ENCODE measurements at regions not wholly inside any gene's neighbourhood (a gene's known extent, or its start where the extent isn't known, plus 50 kb on each side); places are given as distances from the start of the nearest gene placed in this dataset.
A peak's percentile ranks its signal among the peaks of the same experiment; 100 is the strongest.
"Not testable (repeated sequence)": the region's sequence is repeated elsewhere in the genome, so short reads cannot be mapped to it uniquely, and the experiment has no call there.

DNA sequence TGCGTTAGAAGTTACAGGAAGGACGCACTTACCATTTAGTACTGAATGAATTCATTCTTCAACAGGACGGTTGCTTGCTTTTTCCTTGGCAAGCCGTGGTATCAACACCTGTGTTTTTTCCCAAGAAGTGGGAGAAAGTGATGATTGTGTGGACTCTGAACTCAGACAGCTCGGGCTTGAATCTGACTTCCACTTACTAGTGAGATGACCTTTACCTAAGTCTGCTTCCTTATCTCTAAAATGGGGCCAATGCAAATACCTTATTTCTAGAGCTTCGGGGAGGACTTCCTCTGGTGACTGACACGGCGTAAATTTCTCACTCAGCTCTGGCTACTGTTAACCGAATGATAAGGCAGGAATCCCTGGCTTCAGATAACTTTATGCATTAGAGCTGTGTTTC, 146.8 kb upstream of the RBPJ start:
- no peak for DNase-seq (ENCODE audit: low read depth, low spot score)

DNA sequence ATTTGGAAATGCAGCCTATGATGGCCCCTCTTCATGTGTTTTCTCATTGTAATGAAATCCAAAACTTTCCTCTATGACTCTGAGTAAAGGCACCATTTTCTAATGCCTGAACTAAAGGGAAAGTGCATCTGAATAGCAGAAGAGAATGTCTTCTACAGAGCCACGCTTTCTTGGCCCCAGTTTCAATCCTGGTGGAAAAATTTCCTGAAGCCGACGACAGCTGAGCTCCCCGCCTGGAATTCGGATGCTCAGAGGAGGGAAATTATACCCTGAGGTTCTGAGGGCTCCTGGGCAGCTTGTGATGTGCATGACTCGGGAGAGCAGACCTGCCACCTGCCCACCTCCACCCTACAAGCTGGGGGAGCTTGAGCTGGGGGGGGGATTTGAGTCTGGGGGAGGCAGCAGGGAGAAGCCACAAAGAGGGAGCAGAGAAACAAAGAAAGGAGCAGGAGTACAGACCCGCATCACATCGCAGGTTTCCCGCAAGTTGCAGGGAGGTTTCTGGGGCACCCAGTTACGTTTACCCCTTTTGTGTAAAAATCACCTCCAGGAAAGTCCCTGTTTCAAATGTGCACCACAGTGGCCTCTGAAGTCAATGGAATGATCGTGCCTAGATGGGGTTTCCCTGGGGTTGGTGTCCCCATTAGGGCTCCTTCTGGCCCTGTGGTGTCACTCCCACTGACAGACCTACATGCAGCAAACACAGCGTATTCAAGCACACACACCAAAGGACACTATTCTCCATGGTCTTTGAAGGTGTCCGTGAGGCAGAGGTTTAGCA, 145.6 kb upstream of the RBPJ start:
- no peak for DNase-seq (ENCODE audit: low read depth, low spot score)

DNA sequence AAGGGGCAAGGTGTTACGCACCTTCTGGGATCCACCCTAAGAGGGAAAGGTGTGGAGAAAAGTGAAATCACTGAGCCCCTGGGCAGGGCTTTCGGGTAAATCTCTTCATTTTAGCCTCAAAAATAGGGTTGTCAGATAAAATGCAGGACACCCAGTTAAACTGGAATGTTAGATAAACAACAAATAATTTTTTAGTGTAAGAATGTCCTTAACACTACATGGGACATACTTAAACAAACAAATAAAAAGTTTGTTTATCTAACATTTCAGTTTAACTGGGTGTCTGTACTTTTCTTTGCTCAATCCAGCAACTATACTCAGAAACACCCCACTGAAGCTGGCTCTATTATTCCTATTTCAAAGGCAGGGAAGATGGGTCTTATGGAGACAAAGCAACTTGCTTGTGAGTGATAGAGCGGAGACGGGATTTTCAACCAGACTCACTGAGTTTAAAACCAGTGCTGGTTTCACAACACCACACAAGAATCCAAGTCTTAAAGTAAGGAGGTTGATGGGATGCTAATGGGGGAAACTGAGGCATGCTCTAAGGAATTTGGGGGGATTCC, 144.8 kb upstream of the RBPJ start:
- no peak for DNase-seq (ENCODE audit: low read depth, low spot score)

DNA sequence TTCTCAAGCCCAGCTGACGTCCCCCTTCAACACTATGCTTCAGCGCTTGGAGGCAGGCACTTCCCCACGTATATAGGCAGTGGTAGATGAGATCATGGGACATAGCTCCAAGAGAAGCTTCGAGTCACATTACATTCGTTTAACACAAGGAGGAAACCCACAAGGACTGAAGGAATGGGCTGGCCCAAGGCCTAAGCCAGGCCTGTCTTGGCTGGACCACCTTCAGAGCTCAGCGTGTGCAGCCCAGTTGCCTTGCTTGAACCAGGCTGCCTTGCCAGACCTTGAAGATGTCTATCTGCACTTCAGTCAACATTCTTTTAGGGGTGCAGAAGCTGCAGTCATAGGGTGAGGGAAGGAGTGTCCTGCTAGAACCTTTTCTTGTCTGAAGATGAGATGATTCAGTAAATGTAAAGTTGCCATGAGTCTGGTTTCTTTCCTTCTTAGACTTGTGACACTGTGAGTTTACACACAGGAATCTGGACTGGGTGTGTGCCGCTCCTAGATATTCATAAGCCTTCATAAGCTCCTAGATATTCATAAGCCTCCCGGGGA, 144.1 kb upstream of the RBPJ start:
- peak; percentile 65 for DNase-seq (ENCODE audit: low read depth, low spot score)

DNA sequence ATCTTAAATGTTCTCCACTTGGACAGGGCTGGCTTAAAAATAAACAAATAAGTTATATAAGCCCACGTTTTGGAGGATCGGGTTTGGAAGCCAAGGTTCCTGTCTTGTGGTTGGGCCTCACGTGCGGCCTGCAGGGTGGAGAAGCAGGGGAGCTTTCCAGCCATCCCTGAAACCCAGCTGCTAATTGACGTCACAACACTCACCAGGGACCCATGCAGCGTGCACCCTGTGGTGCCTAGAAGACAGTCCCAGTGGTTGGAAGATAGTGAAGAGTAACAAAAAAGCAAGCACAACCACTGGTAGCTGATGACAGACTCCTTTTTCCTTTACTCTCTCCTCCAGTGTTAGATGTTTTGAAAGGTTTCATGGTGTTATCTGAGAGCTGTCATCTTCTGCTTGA, 142.0 kb upstream of the RBPJ start:
- no peak for DNase-seq (ENCODE audit: low read depth, low spot score)

DNA sequence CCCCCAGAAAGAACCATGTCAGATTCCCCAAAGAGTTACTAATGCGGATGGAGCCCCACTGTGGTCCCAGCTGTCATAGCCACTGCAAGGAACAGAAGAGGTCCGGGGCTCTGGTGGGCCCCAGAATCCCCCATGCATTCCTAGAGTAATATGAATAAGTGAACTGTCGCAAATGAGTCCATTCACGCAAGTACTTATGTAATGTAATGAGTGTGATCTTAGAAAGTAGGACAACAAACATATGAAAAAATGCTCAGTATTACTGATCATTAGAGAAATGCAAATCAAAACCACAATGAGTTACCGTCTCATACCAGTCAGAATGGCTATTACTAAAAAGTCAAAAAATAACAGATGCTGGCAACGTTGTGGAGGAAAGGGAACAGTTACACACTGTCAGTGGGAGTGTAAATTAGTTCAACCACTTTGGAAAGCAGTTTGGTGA, 141.5 kb upstream of the RBPJ start:
- no peak for DNase-seq (ENCODE audit: low read depth, low spot score)

DNA sequence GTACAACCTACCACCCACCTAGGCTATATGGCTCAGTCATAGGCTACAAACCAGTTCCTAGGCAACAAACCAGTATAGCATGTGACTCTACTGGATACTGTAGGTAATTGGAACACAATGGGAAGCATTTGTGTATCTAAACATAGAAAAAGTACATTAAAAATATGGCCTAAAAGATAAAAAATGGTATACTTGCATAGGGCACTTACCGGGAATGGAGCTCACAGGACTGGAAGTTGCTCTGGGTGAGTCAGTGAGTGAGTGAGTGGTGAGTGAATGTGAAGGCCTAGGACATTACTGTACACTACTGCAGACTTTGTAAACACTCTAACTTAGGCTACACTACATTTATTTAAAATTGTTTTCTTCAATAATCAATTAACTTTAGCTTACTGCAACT, 139.2 kb upstream of the RBPJ start:
- no peak for DNase-seq (ENCODE audit: low read depth, low spot score)

DNA sequence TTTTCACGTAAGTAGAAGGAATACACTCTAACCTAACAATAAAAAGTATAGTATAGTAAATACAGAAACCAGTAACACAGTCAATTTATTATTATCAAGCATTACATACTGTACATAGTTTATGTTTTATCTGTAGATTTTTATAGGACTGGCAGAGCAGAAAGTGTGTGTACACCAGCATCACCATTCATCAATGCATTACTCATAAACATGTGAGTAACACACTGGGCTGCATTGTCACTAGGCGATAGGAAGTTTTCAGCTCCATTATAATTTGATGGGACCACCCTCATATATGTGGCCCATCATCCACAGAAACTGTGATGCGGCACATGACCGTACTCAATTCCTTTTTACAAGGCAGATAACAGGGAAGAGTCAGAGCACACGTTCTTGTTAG, 137.8 kb upstream of the RBPJ start:
- no peak for DNase-seq (ENCODE audit: low read depth, low spot score)

DNA sequence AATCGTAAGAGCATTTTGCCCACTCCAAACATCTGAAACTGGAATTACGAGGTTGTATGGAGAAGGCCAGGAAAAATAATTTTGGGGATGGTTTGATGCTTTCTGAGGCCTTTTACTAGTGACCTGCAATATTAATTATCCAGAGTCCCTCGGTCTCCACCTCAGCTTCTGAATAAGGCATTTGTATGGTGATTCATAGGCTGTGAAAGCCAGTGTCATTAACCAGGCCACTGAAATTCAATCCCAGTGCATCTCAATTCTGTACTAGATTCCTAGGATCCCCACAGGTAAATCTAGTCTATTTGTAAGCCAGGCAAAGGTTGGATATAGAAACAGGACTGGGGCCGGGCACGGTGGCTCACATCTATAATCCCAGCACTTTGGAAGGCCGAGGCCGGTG, 135.4 kb upstream of the RBPJ start:
- DNase-seq (ENCODE audit: low read depth, low spot score): peak; percentile 30

DNA sequence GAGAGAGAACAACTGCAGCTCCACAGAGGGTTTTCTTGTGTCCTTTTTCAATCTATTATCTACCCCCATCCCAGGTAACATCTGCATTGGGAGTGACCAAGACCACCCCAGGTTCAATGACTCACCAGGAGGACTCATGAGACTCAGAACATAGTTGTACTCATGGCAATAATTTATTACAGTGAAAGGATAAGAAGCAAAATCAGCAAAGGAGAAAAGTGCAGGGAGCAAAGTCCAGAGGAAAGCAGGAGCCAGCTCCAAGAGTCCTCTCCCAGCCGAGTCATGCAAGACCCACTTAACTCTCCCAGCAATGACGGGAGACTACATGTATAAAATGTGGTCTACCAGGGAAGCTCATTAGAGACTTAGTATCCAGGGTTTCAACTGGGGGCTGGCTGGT, 129.5 kb upstream of the RBPJ start:
- no peak for DNase-seq (ENCODE audit: low read depth, low spot score)

DNA sequence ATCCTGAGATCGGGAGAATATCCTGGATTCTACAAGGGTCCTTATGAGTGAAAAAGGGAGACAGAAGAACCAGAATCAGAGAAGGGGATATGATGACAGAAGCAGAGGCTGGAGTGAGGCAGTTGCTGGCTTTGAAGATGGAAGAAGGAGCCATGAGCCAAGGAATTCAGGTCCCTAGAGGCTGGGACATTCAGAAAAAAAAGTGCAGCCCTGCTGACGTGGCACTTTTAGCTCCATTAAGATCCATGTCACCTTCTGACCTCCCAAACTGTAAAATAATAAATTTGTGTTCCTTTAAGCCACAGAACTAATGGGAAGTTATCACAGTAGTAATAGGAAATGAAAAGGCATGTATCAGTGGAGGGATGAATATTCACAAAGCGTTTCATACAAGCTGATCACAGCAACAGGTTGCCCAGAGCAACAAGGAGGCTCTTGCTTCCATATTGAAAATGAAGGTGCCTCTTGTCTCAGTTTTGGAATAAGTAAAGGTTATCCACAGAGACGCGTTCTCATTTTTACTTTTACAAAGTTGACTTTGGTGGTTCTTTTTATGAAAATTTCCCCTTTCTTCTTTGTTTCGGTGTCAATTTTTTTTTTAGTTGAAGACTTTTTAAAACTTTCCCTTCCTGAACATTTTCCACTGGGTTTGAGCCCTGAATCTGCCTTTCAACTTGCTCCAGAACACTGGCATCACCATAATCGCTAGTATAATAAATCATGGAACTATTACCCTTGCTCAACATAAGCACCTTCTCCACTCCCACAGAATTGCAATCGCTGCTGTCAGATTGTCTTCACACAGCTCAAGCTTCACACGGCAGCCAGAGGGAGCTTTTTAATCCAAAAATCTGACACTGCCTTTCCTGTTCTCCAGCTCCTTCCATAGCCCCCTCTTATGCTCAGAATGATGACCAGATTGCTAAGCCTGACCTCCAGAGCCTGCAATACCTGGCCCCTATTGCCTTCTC, 127.6 kb upstream of the RBPJ start:
- DNase-seq (ENCODE audit: low read depth, low spot score): no peak

DNA sequence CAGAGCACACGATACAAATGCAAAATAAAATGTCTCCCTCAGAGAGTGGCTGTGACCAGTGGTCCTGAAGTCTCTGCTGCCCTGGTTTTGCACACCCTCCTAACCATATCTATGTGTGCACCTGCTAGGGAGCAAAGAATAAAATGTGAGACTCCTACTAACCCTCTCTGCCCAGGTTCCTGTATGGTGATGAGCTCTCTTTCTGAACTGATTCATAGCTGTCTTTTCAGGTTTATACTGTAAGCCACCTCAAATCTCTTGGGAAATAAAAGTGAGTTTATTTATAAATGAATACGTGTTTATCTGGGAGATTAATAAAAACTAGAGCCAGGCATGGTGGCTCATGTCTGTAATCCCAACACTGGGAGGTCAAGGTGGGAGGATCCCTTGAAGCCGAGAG, 126.0 kb upstream of the RBPJ start:
- DNase-seq (ENCODE audit: low read depth, low spot score): no peak

DNA sequence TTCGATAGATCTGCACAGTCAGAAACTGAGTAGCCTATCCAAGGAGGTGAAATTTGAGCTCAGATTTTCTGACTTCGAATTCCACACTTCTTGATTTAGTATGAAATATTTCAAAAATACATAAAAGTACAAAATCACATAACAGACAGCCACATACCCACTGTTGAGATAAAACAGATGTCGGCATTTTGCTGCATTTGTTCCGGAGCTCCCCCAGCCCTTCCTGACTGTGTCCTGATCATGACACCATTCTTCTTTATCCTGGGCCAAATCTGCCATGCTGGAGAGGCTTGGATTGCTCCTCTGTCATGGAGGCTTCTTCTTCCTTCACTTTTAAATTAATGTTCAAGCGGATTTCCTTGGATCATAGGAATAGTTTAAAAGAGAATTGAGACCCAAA, 124.2 kb upstream of the RBPJ start:
- DNase-seq (ENCODE audit: low read depth, low spot score): no peak

DNA sequence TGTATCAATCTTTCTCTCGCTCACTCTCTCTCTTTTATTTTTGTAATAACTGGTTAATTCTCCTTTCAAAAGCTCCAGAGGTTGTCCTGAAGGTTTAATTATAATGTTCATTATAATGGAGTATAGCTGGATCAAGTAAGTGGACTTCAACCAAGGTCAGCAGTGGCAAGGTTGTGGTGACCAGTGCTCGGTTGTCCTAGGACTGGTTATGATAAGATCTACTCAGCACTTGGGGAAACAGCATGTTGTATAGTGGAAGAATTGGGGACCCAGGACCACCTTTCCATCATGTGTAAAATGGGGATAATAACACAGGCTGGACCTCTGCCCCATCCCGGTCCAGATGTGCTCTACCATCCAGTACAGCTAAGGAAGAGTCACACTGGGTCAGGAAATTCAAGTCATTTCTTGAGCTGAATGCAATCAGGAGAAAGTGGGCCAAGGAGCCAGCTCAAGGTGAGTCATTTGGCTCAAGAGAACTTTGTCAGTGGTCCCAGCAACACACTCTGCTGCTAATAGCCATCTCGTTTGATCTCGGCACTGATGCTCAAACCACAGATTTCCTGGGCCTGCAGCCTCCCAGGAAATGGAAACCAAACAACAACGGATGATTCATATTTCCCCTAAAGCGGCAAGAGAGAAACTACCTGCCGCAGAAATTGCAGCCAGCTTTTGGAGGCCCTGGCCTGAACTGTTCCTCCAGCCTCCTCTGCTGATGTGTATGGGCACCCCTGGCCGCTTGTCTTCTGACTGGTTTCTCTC, 123.6 kb upstream of the RBPJ start:
- peak; percentile 95 for DNase-seq (ENCODE audit: low read depth, low spot score)

DNA sequence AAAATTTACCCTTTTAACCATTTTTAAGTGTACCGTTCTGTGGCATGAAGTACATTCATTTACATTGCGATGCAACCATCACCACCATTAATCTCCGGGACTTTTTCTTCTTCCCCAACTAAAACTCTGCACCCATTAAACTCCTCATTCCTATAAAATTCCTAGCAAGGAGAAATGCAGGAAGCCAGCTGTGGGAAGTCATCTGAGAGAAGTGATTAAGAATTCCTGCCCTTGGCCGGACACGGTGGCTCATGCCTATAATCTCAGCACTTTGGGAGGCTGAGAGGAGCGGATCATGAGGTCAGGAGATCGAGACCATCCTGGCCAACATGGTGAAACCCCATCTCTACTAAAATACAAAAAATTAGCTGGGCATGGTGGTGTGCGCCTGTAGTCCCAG, 121.9 kb upstream of the RBPJ start:
- not testable (repeated sequence) for DNase-seq (ENCODE audit: low read depth, low spot score)

DNA sequence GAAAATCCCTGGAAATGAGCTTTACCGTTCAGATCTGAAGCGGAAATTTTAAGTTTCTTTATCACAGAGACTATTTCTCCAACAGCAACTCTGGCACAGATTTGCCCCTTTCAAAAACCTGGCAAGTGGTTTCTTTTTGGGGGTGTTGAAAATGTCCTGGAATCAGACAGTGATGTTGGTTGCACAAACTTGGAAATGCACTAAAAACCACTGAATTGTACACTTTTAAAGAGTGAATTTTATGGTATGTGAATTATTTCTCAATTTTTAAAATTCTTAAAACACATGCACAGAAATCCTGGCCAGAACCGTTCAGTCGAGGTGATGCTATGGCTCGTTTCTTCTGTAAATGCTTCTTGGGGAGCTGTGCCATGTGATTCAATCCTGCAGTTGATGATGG, 121.2 kb upstream of the RBPJ start:
- no peak for DNase-seq (ENCODE audit: low read depth, low spot score)

DNA sequence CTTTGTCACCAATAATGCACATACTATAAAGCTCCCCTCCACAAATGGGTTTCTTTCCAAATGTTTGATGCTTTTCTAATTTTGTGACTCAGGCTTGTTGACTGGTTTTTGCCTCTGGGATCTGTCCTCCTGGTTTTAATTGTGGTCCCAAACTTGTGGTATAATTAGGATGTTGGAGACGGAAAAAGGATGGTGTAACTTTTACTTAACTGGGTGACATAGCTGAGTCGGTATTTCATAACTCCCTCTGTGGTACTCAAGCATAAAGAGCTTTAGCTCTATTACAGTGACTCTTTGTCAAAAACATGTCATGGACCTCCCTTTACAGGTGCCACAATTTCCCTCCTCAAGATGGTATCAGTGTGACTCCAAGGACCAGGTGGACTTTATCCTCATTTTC, 119.7 kb upstream of the RBPJ start:
- DNase-seq (ENCODE audit: low read depth, low spot score): no peak

DNA sequence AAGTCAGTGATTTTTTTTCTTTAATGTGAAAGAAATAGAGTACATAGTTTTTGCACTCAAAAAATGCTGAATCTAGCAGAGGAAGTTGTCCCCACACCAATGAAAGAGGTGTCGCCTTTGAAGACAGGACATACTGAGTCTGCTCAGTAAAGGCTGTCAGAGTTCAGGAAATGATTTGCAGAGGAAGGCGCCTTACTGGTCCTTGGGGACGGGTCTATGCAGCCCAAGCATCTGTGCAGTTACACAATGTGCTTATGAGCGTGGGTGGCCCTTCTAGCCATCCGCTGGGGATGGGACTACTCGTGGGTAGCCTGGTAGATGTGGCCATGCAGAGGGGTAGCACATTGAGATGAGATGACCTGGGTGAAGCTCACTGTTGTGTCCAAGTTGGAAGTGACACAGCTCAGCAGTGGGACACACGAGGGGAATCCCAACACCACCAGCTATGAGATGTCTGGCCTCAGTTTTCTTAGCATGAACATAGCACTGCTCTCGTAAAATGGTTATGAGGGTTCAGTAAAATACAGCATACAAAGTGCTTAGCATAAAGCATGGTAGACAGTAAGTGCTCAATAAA, 116.5 kb upstream of the RBPJ start:
- no peak for DNase-seq (ENCODE audit: low read depth, low spot score)

DNA sequence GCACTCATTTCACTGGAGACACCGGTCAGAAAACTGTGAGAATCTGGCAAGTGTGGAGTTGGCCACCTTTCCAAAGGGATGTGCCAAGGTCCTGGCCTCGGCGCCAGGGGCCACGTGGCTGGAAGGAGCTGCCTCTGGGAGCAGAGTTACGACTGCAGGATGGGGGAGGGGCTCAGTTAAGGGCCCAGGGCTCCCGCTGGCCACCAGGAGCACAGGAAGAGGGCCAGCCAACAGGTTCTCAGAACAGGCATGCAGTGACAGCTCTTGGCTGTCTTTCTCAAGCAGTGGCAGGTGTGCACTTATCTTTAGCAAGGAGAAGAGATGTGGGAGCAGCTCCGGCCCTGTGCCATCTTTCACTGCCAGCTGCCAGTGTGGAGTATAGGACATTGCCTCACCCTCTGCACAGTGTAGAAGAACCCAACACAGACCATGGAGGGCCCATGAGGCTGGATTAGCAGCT, 115.9 kb upstream of the RBPJ start:
- DNase-seq (ENCODE audit: low read depth, low spot score): no peak

DNA sequence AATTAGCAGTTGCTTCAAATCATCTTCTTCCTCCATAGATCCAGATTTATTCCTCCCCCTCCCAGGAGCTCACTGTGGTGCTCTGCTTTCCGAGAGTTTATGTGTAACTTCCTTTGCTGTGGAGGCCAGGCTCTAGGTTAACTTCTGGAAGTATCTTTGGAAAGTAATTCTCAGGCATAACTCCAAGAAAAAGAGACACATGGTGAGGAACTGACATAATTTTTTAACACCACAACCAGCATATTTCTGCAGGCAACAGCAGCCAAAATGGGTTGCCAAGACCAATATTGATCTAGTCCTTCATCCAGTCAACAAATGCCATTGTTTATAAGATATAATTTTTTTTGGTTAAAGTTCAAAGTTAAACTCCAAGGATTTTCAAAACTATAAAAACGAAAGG, 114.5 kb upstream of the RBPJ start:
- DNase-seq (ENCODE audit: low read depth, low spot score): peak; percentile 73

DNA sequence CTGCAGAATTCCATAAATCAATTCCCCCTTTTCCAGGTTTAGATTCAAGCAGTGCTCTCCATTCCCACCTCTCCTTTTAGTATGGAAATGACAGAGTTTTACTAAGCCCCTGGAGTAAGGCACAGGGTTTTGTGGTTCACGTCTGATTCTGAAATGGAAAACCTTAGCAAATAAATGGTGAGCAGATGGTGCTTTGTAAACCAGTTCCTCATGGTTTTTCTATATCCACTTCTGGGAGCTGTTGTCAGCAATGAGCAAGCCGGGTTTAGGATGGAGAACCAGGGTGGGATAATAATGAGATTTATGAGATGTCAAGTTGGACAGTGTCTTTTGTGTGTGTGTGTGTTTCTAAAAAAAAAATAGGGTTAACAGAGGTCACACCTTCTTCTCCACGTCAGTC, 113.8 kb upstream of the RBPJ start:
- DNase-seq (ENCODE audit: low read depth, low spot score): no peak

Data from astrocyte of the hippocampus (primary cell).